Epithelial cell of proximal tubule (primary cell): ENCODE measurements at regions not wholly inside any gene's neighbourhood (a gene's known extent, or its start where the extent isn't known, plus 50 kb on each side); places are given as distances from the start of the nearest gene placed in this dataset.

ENCODE experiments used
- DNase-seq: peaks from one replicate; pipeline ENCODE4 v3.0.0-alpha.2; 2011; ENCODE audit warnings: low read depth
- H3K4me3 ChIP-seq: 2 replicates; pipeline ENCODE4 v1.5.1; 2011; ENCODE audit warnings: low read depth, mild to moderate bottlenecking, low read length
- CTCF ChIP-seq: conservative IDR thresholded peaks from 2 replicates; pipeline ENCODE4 v1.5.1; 2012; ENCODE audit warnings: low read depth, mild to moderate bottlenecking, low read length

GRCh38 chr1:59006932-59007331 is 223.1 kb upstream of the JUN start:
- no peak for TF ChIP-seq CTCF
- DNase-seq = no peak
- no peak overlapping the region for H3K4me3 ChIP-seq

GRCh38 chr1:59007429-59007819 is 223.6 kb upstream of the JUN start:
- no peak overlapping the region for H3K4me3 ChIP-seq
- no peak for DNase-seq
- TF ChIP-seq CTCF = no peak

DNA sequence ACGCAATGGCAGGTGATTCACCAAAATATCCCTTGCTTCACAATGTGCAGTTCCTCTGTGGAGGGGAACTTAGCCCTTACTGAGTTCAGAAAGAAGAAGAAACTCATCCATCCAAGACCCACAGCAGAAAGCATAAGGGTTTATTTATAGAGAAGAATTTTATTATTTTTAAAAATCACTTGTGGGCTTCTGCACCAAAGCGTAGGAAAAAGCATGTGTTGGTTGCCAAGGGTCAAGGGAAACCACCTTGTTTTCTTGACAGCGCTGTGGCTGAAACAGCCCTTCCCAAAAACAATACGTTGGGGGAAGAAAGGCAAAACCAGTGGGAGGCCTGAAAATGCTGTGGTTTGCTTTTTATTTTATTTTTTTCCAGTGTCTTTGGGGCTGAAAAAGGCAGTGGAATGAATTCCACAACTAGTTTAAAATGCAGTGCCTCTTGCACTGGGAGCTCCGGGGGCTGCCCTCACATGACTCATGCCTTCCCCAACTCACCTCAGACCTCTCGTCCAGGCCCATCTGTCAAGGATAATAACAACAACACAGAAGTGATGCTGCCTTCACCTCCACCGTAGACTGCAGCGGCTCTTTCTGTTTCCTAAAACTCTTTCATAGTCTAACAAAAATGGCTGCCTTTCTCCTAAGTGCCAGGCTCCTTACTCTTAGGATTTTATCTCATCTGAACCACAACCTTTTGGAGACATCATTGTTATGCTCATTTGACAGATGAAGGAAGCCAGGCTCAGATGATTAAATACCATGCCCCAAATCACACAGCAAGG is 224.2 kb upstream of the JUN start:
- no peak overlapping the region for H3K4me3 ChIP-seq
- no peak for TF ChIP-seq CTCF
- no peak for DNase-seq

DNA sequence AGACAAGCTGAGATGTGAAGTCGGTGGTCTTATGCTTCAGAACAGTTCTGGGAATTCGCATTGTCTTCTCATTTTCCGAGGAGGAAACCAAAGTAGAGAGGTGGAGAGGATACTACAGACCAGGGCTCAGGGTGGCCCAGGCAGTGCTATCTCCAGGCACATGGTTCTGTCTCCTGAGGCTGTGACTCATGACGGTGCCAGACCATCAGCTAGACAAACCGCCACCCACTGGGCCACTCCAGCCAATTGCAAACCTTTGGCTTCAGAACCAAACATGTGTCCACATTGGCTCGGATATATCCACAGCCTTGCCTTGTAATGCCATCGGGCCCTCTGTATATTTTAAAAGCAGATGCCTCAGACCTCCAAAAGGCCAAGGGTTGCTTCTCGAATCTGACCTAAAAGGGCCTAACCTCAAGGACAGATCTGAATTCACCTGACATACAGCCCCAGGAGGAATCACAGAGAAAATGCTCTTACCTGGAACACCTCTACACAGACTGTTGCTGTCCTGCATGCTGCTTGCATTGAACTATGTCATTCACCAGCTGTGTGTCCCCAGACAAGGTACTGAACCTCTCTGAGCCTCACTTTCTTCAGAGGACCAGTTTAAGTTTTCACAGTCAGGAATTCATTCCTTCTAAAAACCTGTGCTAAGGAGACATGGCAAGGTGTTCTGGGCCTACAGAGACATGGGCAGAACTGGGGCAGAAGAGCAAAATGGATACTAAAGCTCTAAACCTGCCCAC is 224.9 kb upstream of the JUN start:
- no peak for TF ChIP-seq CTCF
- DNase-seq = no peak
- no peak overlapping the region for H3K4me3 ChIP-seq

- TF ChIP-seq CTCF = no peak
- H3K4me3 ChIP-seq = no peak overlapping the region
- DNase-seq = no peak
These were observed 227.8 kb upstream of the JUN start for GRCh38 chr1:59011663-59012062.

- no peak overlapping the region for H3K4me3 ChIP-seq
- no peak for DNase-seq
These were observed 228.5 kb upstream of the JUN start for GRCh38 chr1:59012378-59012777.

More at GRCh38 chr1:59012378-59012777, 228.5 kb upstream of the JUN start:
- TF ChIP-seq CTCF = no peak
